ENCODE measurements at regions not wholly inside any gene's neighbourhood (a gene's known extent, or its start where the extent isn't known, plus 50 kb on each side); places are given as distances from the start of the nearest gene placed in this dataset.

GRCh38 chr7:54252256-54253035 is 289.7 kb upstream of the VSTM2A start:
- peaks cover 10% of the 10 kb centered on the region for H3K9me3 ChIP-seq (ENCODE audit: low read depth)
- H3K9me2 ChIP-seq (ENCODE audit: insufficient read depth) = no peaks in the 10 kb centered on the region
- no peaks in the 10 kb centered on the region for H3F3A ChIP-seq (ENCODE audit: insufficient read depth)
- TF ChIP-seq EZH2phosphoT487 (IDR thresholded peaks at IDR 0.05; ENCODE audit: insufficient read depth, low read depth) (no peak), EZH2 (IDR thresholded peaks at IDR 0.05; ENCODE audit: insufficient read depth, poor library complexity, severe bottlenecking) (no peak)
- no peak for DNase-seq
- H3K27ac ChIP-seq = no peak overlapping the region
- H3K4me3 ChIP-seq = no peak overlapping the region
- no peak overlapping the region for H2AFZ ChIP-seq
- H3K4me2 ChIP-seq (ENCODE audit: unreplicated experiment) = no peak overlapping the region
- no peaks in the 10 kb centered on the region for H3K36me3 ChIP-seq (ENCODE audit: low read depth)
- H3K27me3 ChIP-seq (replicated peaks; ENCODE audit: insufficient read depth) = no peaks in the 10 kb centered on the region
- H4K20me1 ChIP-seq (ENCODE audit: insufficient read depth) = no peaks in the 10 kb centered on the region
- in situ Hi-C loops (cut with MboI) = no loop called here
- no peaks in the 10 kb centered on the region for H3K4me1 ChIP-seq (ENCODE audit: insufficient read depth)
- WGBS, 2 experiments (ENCODE audit: low coverage in 1 of 2, low lambda C conversion rate in 2 of 2, missing lambda C conversion rate in 2 of 2) = 13 to 16% methylated on average over 7 of the region's 7 CpGs
- no peaks in the 10 kb centered on the region for H3K79me2 ChIP-seq (ENCODE audit: insufficient read depth)
- H3K9ac ChIP-seq = no peak overlapping the region

DNA sequence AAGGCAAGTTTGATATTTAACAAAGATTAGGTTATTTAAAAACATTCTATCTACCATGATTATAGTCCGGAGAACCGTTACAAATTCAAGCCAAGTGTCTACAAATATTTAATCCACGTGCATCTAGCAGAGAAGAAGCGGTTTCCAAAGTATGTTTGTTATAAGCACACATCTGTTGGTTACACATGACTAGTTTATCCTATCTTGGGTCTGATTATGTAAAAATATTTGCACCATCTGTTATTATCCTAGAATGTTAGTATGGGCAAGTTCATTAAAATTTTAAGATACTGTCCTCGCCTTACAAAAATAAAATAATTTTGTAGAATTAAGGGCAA is 289.2 kb upstream of the VSTM2A start:
- no peak overlapping the region for H3K4me2 ChIP-seq (ENCODE audit: unreplicated experiment)
- WGBS, 2 experiments (ENCODE audit: low coverage in 1 of 2, low lambda C conversion rate in 2 of 2, missing lambda C conversion rate in 2 of 2) = 2 to 4% methylated on average over 5 of the region's 5 CpGs

GRCh38 chr7:54255242-54255641 is 286.9 kb upstream of the VSTM2A start:
- Histone ChIP-seq H2AFZ (no peak overlapping the region), H3F3A (ENCODE audit: insufficient read depth) (no peaks in the 10 kb centered on the region), H3K27ac (no peak overlapping the region), H3K36me3 (ENCODE audit: low read depth) (no peaks in the 10 kb centered on the region), H3K79me2 (ENCODE audit: insufficient read depth) (no peaks in the 10 kb centered on the region), H3K9ac (no peak overlapping the region), H3K9me3 (ENCODE audit: low read depth) (peaks cover 10% of the 10 kb centered on the region), H4K20me1 (ENCODE audit: insufficient read depth) (no peaks in the 10 kb centered on the region), H3K4me3 (no peak overlapping the region), H3K4me1 (ENCODE audit: insufficient read depth) (no peaks in the 10 kb centered on the region), H3K27me3 (replicated peaks; ENCODE audit: insufficient read depth) (no peaks in the 10 kb centered on the region), H3K9me2 (ENCODE audit: insufficient read depth) (no peaks in the 10 kb centered on the region), H3K4me2 (ENCODE audit: unreplicated experiment) (no peak overlapping the region)
- 0 to 4% methylated on average over 1 of the region's 1 CpG for WGBS, 2 experiments (ENCODE audit: low coverage in 1 of 2, low lambda C conversion rate in 2 of 2, missing lambda C conversion rate in 2 of 2)
- in situ Hi-C loops (cut with MboI) = no loop called here
- TF ChIP-seq EZH2phosphoT487 (IDR thresholded peaks at IDR 0.05; ENCODE audit: insufficient read depth, low read depth) (no peak), EZH2 (IDR thresholded peaks at IDR 0.05; ENCODE audit: insufficient read depth, poor library complexity, severe bottlenecking) (no peak)
- no peak for DNase-seq

More for the DNA sequence above, 289.2 kb upstream of the VSTM2A start:
- H3K9me2 ChIP-seq (ENCODE audit: insufficient read depth) = no peaks in the 10 kb centered on the region
- no peaks in the 10 kb centered on the region for H3K79me2 ChIP-seq (ENCODE audit: insufficient read depth)
- no peak overlapping the region for H3K4me3 ChIP-seq
- DNase-seq = no peak
- H3K27me3 ChIP-seq (replicated peaks; ENCODE audit: insufficient read depth) = no peaks in the 10 kb centered on the region
- no peak overlapping the region for H3K9ac ChIP-seq
- H2AFZ ChIP-seq = no peak overlapping the region
- no peaks in the 10 kb centered on the region for H3K4me1 ChIP-seq (ENCODE audit: insufficient read depth)
- H3K27ac ChIP-seq = no peak overlapping the region
- H3K9me3 ChIP-seq (ENCODE audit: low read depth) = peaks cover 10% of the 10 kb centered on the region
- TF ChIP-seq EZH2phosphoT487 (IDR thresholded peaks at IDR 0.05; ENCODE audit: insufficient read depth, low read depth) (no peak), EZH2 (IDR thresholded peaks at IDR 0.05; ENCODE audit: insufficient read depth, poor library complexity, severe bottlenecking) (no peak)
- H3K36me3 ChIP-seq (ENCODE audit: low read depth) = no peaks in the 10 kb centered on the region
- in situ Hi-C loops (cut with MboI) = no loop called here
- no peaks in the 10 kb centered on the region for H3F3A ChIP-seq (ENCODE audit: insufficient read depth)
- no peaks in the 10 kb centered on the region for H4K20me1 ChIP-seq (ENCODE audit: insufficient read depth)

GRCh38 chr7:54259185-54259584 is 283.0 kb upstream of the VSTM2A start:
- peaks cover 7% of the 10 kb centered on the region for H3K9me3 ChIP-seq (ENCODE audit: low read depth)
- H3K79me2 ChIP-seq (ENCODE audit: insufficient read depth) = no peaks in the 10 kb centered on the region
- no peaks in the 10 kb centered on the region for H3K27me3 ChIP-seq (replicated peaks; ENCODE audit: insufficient read depth)
- no peaks in the 10 kb centered on the region for H3K9me2 ChIP-seq (ENCODE audit: insufficient read depth)
- TF ChIP-seq EZH2 (IDR thresholded peaks at IDR 0.05; ENCODE audit: insufficient read depth, poor library complexity, severe bottlenecking) = no peak
- TF ChIP-seq EZH2phosphoT487 (IDR thresholded peaks at IDR 0.05; ENCODE audit: insufficient read depth, low read depth) = no peak
- H2AFZ ChIP-seq = no peak overlapping the region
- WGBS, 2 experiments (ENCODE audit: low coverage in 1 of 2, low lambda C conversion rate in 2 of 2, missing lambda C conversion rate in 2 of 2) = 47 to 48% methylated on average over 9 of the region's 9 CpGs
- H4K20me1 ChIP-seq (ENCODE audit: insufficient read depth) = no peaks in the 10 kb centered on the region
- no peak for DNase-seq
- H3K4me2 ChIP-seq (ENCODE audit: unreplicated experiment) = no peak overlapping the region
- no peaks in the 10 kb centered on the region for H3K36me3 ChIP-seq (ENCODE audit: low read depth)
- in situ Hi-C loops (cut with MboI) = no loop called here
- no peak overlapping the region for H3K27ac ChIP-seq
- H3F3A ChIP-seq (ENCODE audit: insufficient read depth) = no peaks in the 10 kb centered on the region
- no peak overlapping the region for H3K4me3 ChIP-seq
- H3K4me1 ChIP-seq (ENCODE audit: insufficient read depth) = no peaks in the 10 kb centered on the region
- no peak overlapping the region for H3K9ac ChIP-seq
